ENCODE measurements at regions not wholly inside any gene's neighbourhood (a gene's known extent, or its start where the extent isn't known, plus 50 kb on each side); places are given as distances from the start of the nearest gene placed in this dataset.

GRCh38 chrX:65073233-65073632 lies 97.0 kb upstream of the ZC4H2 start:
- dilution Hi-C loops (cut with MboI; ENCODE audit: extremely low pct_ligation_motif_present, low sequenced_read_pairs): no loop called here
- H3K4me2 ChIP-seq (ENCODE audit: insufficient read depth, low read length): no peak overlapping the region
- CTCF ChIA-PET: no interaction called here
- no peak overlapping the region for H3K27ac ChIP-seq (ENCODE audit: insufficient read depth, low read depth, low read length)
- H3K79me2 ChIP-seq (ENCODE audit: control insufficient read depth, insufficient read depth, low read length): no peaks in the 10 kb centered on the region
- DNase-seq (ENCODE audit: low read depth, low spot score): no peak
- no peaks in the 10 kb centered on the region for H3K27me3 ChIP-seq (ENCODE audit: control insufficient read depth in 2 of 2, insufficient read depth in 2 of 2, low read length in 2 of 2)
- TF ChIP-seq POLR2AphosphoS5 (IDR thresholded peaks at IDR 0.05; ENCODE audit: insufficient read depth, low read depth, low read length) (no peak), CTCF (IDR thresholded peaks at IDR 0.05; ENCODE audit: extremely low read depth in 1 of 2, insufficient read depth in 1 of 2, low read depth in 1 of 2, low read length in 2 of 2) (no peak), JUN (IDR thresholded peaks at IDR 0.05; ENCODE audit: borderline replicate concordance, insufficient read depth, insufficient read length, low read depth) (no peak), FOS (IDR thresholded peaks at IDR 0.05; ENCODE audit: borderline replicate concordance, insufficient read depth, low read length) (no peak), MYC (IDR thresholded peaks at IDR 0.05; ENCODE audit: low read depth, low read length) (no peak), POLR2A (IDR thresholded peaks at IDR 0.05; ENCODE audit: low read depth, low read length) (no peak), MAX (IDR thresholded peaks at IDR 0.05; ENCODE audit: insufficient read depth, insufficient read length) (no peak), GATA2 (IDR thresholded peaks at IDR 0.05; ENCODE audit: insufficient read depth, insufficient read length, low read depth, low read length) (no peak)
- no peak for FAIRE-seq
- BruUV-seq (replicated peaks): no TSS peak
- H3K9ac ChIP-seq (replicated peaks; ENCODE audit: extremely low read depth, insufficient read depth, low read length): no peak overlapping the region
- no peaks in the 10 kb centered on the region for H3K9me3 ChIP-seq (replicated peaks; ENCODE audit: control insufficient read depth, insufficient read depth, low read length)
- H2AFZ ChIP-seq (ENCODE audit: low read depth, low read length): no peak overlapping the region
- no peaks in the 10 kb centered on the region for H3K4me1 ChIP-seq (ENCODE audit: control insufficient read depth, extremely low read depth, insufficient read depth, low read length)
- intact Hi-C loops (cut with micrococcal nuclease): no loop called here
- no peaks in the 10 kb centered on the region for H3K9me1 ChIP-seq (replicated peaks; ENCODE audit: control insufficient read depth, extremely low read depth, insufficient read depth, low read length)
- no peaks in the 10 kb centered on the region for H4K20me1 ChIP-seq (replicated peaks; ENCODE audit: control insufficient read depth, extremely low read depth, insufficient read depth, low read length)
- H3K36me3 ChIP-seq (ENCODE audit: control insufficient read depth in 2 of 2, extremely low read depth in 1 of 2, insufficient read depth in 2 of 2, low read length in 2 of 2): no peaks in the 10 kb centered on the region
- POLR2A ChIA-PET: no interaction called here
- H3K4me3 ChIP-seq (replicated peaks in 1 of 3; ENCODE audit: insufficient read depth in 1 of 3, low read depth in 1 of 3, low read length in 3 of 3): no peak overlapping the region

Data from endothelial cell of umbilical vein (primary cell).